Heart left ventricle (tissue), 16 donors: ENCODE measurements at regions not wholly inside any gene's neighbourhood (a gene's known extent, or its start where the extent isn't known, plus 50 kb on each side); places are given as distances from the start of the nearest gene placed in this dataset.

Source experiments
- ATAC-seq, 4 donors: fragments of 200-7000 bp; cut with Tn5 transposase; one replicate each; pipeline ENCODE4 v1.9.1; 2020 to 2022; ENCODE audit warnings: moderate library complexity in 4 of 4, mild to moderate bottlenecking in 3 of 4, moderate number of reproducible peaks in 1 of 4
- DNase-seq, 5 donors: peaks; one replicate each; pipeline ENCODE4 v3.0.0-alpha.2; 2020
- H3K27ac ChIP-seq, 12 donors: fragments of 200-600 bp; sonication (generic) in 4 of 12; one replicate each; pipeline versions ENCODE4 v1.5.0 to v1.8.0; 2016 to 2022; ENCODE audit warnings: mild to moderate bottlenecking in 2 of 12
- H3K27me3 ChIP-seq, 9 donors: fragments of 200-600 bp; sonication (generic) in 2 of 9; one replicate each; pipeline versions ENCODE4 v1.5.1 to v1.8.0; 2016 to 2022; ENCODE audit warnings: mild to moderate bottlenecking in 3 of 9
- H3K36me3 ChIP-seq, 9 donors: fragments of 200-600 bp; sonication (generic) in 2 of 9; one replicate each; pipeline versions ENCODE4 v1.5.0 to v1.8.0; 2018 to 2022; ENCODE audit warnings: mild to moderate bottlenecking in 2 of 9
- H3K4me1 ChIP-seq, 12 donors: fragments of 200-600 bp; sonication (generic) in 4 of 12; one replicate each; pipeline versions ENCODE4 v1.5.0 to v1.8.0; 2016 to 2022; ENCODE audit warnings: mild to moderate bottlenecking in 3 of 12
- H3K4me3 ChIP-seq, 12 donors: fragments of 200-600 bp; sonication (generic) in 4 of 12; one replicate each; pipeline versions ENCODE4 v1.5.0 to v1.8.0; 2017 to 2022; ENCODE audit warnings: mild to moderate bottlenecking in 9 of 12, moderate library complexity in 4 of 12
- H3K9me3 ChIP-seq, 12 donors: fragments of 200-600 bp; sonication (generic) in 4 of 12; one replicate each; pipeline versions ENCODE4 v1.5.0 to v1.8.0; 2016 to 2022; ENCODE audit warnings: mild to moderate bottlenecking in 1 of 12
- CTCF ChIP-seq, 12 donors: fragments of 200-600 bp; sonication (generic) in 4 of 12; IDR thresholded peaks; one replicate each; pipeline versions ENCODE4 v1.5.0 to v1.8.0; 2018 to 2022; ENCODE audit warnings: antibody characterized with exemption in 12 of 12, mild to moderate bottlenecking in 5 of 12
- POLR2A ChIP-seq, 2 donors: fragments of 450-650 bp; IDR thresholded peaks; one replicate each; pipeline ENCODE4 v1.6.1; 2017; ENCODE audit warnings: antibody characterized with exemption in 2 of 2, mild to moderate bottlenecking in 2 of 2, moderate library complexity in 2 of 2
- WGBS, 4 donors: extraction: QIAGEN DNeasy Blood & Tissue Kit in 2 of 4; methylation state at CpG; one replicate each; pipeline versions ENCODE4 v1.1.5 to v1.1.7; 2013 to 2018; 5-methylcytosine and 5-hydroxymethylcytosine counted together
- intact Hi-C, 10 donors: fragments of 100-400 bp; cut with DNase I; formaldehyde crosslinking; loops; one replicate each; pipeline versions ENCODE4 v1.11.1 to v1.14.2; 2022
- donor health status: ischemic (EF 13 %, LVEDD 7.1; RV severe dilation, severe dysfunction).
- donor health status: healthy with polysubstance abuse.
- donor health status: DM: no; HTN: yes; CAD: no.
- donor health status: DM: no; HTN: no; CAD: no.
- donor health status: ischemic (EF 25% LVEDD 6.9; RV normal size, moderate dysfunction).
- donor health status: ischemic (EF 25% LVEDD 5.7; RV mildly dilated, moderate dysfunction).
- donor health status: healthy.
- donor health status: DM: yes; HTN: yes; CAD: no.
- donor health status: ischemic (EF 35%, LVEDD 5.7; RV mildly dilated, moderate dysfunction).
- donor health status: nonischemic (EF 11% LVEDD 7.7; RV severe dilation, severe dysfunction).
- donor health status: DM: yes; HTN: yes; CAD: no.
- donor health status: PGD.
- donor health status: ischemic (EF 29% LVEDD 5.4; RV normal size, mild dysfunction).
- donor health status: nonischemic (EF 23%, LVEDD 6.1; RV moderate dilation, normal function).

DNA sequence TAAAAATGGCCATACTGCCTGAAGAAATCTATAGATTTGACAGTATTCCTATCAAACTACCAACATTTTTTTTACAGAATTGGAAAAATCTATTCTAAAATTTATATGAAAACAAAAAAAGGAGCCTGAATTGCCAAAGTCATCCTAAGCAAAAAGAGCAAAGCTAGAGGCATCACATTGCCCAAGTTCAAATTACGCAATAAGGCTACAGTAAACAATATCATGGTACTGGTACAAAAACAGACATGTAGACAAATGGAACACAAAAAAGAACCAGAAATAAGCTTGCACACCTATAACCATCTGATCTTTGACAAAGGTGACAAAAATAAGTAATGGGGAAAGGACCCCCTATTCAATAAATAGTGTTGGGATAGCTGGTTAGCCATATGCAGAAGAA lies 50.2 kb upstream of the THSD7B start:
- TF ChIP-seq POLR2A (IDR thresholded peaks at IDR 0.05) (no peak), CTCF (IDR thresholded peaks at IDR 0.05) (no peak)
- H3K9me3 ChIP-seq = no peaks in the 10 kb centered on the region
- no peak overlapping the region for H3K4me3 ChIP-seq
- no peak overlapping the region for H3K27ac ChIP-seq
- 89 to 98% (median 91%) methylated on average over 1 of the region's 1 CpG for WGBS, 4 donors
- no peaks in the 10 kb centered on the region for H3K27me3 ChIP-seq
- intact Hi-C loops = no loop called here
- ATAC-seq = no peak
- no peaks in the 10 kb centered on the region for H3K36me3 ChIP-seq
- DNase-seq = no peak
- no peaks in the 10 kb centered on the region for H3K4me1 ChIP-seq

- H3K27ac ChIP-seq = no peak overlapping the region
- no peaks in the 10 kb centered on the region for H3K36me3 ChIP-seq
- ATAC-seq (no peak), DNase-seq (no peak)
- 61 to 69% (median 64%) methylated on average over 2 of the region's 2 CpGs for WGBS, 4 donors
- H3K9me3 ChIP-seq = no peaks in the 10 kb centered on the region
- intact Hi-C loops = no loop called here
- TF ChIP-seq POLR2A (IDR thresholded peaks at IDR 0.05) = no peak
- TF ChIP-seq CTCF (IDR thresholded peaks at IDR 0.05) = no peak
- no peaks in the 10 kb centered on the region for H3K4me1 ChIP-seq
- H3K27me3 ChIP-seq = no peaks in the 10 kb centered on the region
- H3K4me3 ChIP-seq = no peak overlapping the region
These were observed 50.8 kb upstream of the THSD7B start for GRCh38 chr2:136714452-136714951.

- Histone ChIP-seq H3K4me3 (no peak overlapping the region), H3K9me3 (no peaks in the 10 kb centered on the region), H3K36me3 (no peaks in the 10 kb centered on the region), H3K27me3 (no peaks in the 10 kb centered on the region), H3K27ac (no peak overlapping the region), H3K4me1 (no peaks in the 10 kb centered on the region)
- TF ChIP-seq CTCF (IDR thresholded peaks at IDR 0.05) (no peak), POLR2A (IDR thresholded peaks at IDR 0.05) (no peak)
- 18 to 49% (median 33%) methylated on average over 2 of the region's 2 CpGs for WGBS, 4 donors
- no peak for ATAC-seq
- intact Hi-C loops = no loop called here
- no peak for DNase-seq
These were observed 51.6 kb upstream of the THSD7B start for GRCh38 chr2:136713739-136714138.

GRCh38 chr2:136705336-136705735 lies 60.0 kb upstream of the THSD7B start:
- Histone ChIP-seq H3K9me3 (peaks cover 0 to 8% (median 0%) of the 10 kb centered on the region in 12 donors), H3K27ac (no peak overlapping the region), H3K4me1 (no peaks in the 10 kb centered on the region), H3K4me3 (no peak overlapping the region), H3K36me3 (no peaks in the 10 kb centered on the region), H3K27me3 (no peaks in the 10 kb centered on the region)
- DNase-seq = no peak
- 68 to 75% (median 72%) methylated on average over 3 of the region's 3 CpGs for WGBS, 4 donors
- TF ChIP-seq CTCF (IDR thresholded peaks at IDR 0.05) = no peak
- no peak for TF ChIP-seq POLR2A (IDR thresholded peaks at IDR 0.05)
- ATAC-seq = no peak
- intact Hi-C loops = no loop called here
